ENCODE measurements at regions not wholly inside any gene's neighbourhood (a gene's known extent, or its start where the extent isn't known, plus 50 kb on each side); places are given as distances from the start of the nearest gene placed in this dataset.

- no peak for DNase-seq (ENCODE audit: low read depth)
- no peak overlapping the region for H3K4me3 ChIP-seq (ENCODE audit: control insufficient read depth, low read depth, low read length)
- TF ChIP-seq CTCF (IDR thresholded peaks at IDR 0.05; ENCODE audit: control insufficient read depth, insufficient read depth, low read depth, low read length, missing control alignments) = no peak
Observed at GRCh38 chr19:30118760-30119159, 176.7 kb downstream of the URI1 start.

GRCh38 chr19:30119180-30119908, 177.3 kb downstream of the URI1 start:
- DNase-seq (ENCODE audit: low read depth) = no peak
- no peak overlapping the region for H3K4me3 ChIP-seq (ENCODE audit: control insufficient read depth, low read depth, low read length)
- TF ChIP-seq CTCF (IDR thresholded peaks at IDR 0.05; ENCODE audit: control insufficient read depth, insufficient read depth, low read depth, low read length, missing control alignments) = no peak

GRCh38 chr19:30120860-30121484, 178.9 kb downstream of the URI1 start:
- DNase-seq (ENCODE audit: low read depth) = no peak
- no peak overlapping the region for H3K4me3 ChIP-seq (ENCODE audit: control insufficient read depth, low read depth, low read length)
- TF ChIP-seq CTCF (IDR thresholded peaks at IDR 0.05; ENCODE audit: control insufficient read depth, insufficient read depth, low read depth, low read length, missing control alignments) = no peak

DNA sequence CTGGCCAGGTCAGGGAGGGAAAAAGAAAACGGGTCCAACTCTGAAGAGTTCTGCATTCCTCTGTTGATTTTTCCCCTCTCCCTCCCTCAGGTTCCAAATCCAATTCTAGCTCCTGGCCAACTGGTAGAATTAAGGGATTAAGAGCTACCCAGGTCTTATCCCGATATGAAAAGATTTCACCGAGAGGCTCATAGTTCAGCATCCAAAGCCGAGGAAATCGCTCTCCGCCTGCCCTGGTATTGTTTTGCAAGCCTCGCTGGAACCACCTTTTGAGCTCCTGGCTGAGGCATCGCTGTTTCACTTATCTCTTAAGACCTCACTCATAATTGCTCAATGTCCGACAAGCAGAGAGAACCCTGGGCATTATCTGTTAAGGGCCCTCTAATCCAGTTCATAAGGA, 180.4 kb downstream of the URI1 start:
- no peak overlapping the region for H3K4me3 ChIP-seq (ENCODE audit: control insufficient read depth, low read depth, low read length)
- no peak for TF ChIP-seq CTCF (IDR thresholded peaks at IDR 0.05; ENCODE audit: control insufficient read depth, insufficient read depth, low read depth, low read length, missing control alignments)
- no peak for DNase-seq (ENCODE audit: low read depth)

DNA sequence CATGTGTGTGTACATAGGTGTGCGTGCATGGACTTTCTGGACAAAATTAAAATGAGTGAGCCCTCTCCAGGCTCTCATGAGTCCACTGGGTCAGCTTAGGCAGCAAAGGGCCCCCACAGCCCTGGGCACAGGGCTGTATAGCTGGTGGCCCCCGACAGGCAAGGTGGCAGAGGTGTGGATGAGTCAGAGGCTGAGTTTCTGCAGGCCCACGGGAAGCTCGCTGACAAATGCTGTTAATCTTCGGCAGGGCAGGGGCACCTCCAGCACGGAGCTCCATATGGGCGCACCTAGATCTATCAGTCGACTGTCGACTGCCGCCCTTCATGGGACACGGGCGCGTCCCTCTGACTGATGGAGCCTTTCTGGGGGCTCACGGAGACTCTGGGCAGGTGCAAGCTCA, 181.1 kb downstream of the URI1 start:
- no peak overlapping the region for H3K4me3 ChIP-seq (ENCODE audit: control insufficient read depth, low read depth, low read length)
- no peak for DNase-seq (ENCODE audit: low read depth)
- no peak for TF ChIP-seq CTCF (IDR thresholded peaks at IDR 0.05; ENCODE audit: control insufficient read depth, insufficient read depth, low read depth, low read length, missing control alignments)

- TF ChIP-seq CTCF (IDR thresholded peaks at IDR 0.05; ENCODE audit: control insufficient read depth, insufficient read depth, low read depth, low read length, missing control alignments) = no peak
- no peak overlapping the region for H3K4me3 ChIP-seq (ENCODE audit: control insufficient read depth, low read depth, low read length)
- DNase-seq (ENCODE audit: low read depth) = no peak
Observed at GRCh38 chr19:30123611-30124010, 181.6 kb downstream of the URI1 start.
